Duodenal mucosa (tissue), 2 donors: ENCODE measurements at regions not wholly inside any gene's neighbourhood (a gene's known extent, or its start where the extent isn't known, plus 50 kb on each side); places are given as distances from the start of the nearest gene placed in this dataset.
"Not testable (repeated sequence)": the region's sequence is repeated elsewhere in the genome, so short reads cannot be mapped to it uniquely, and the experiment has no call there.

Experiments
- H3K27ac ChIP-seq: one replicate; pipeline ENCODE4 v1.7.0; 2013; ENCODE audit warnings: low read depth, low read length
- H3K27me3 ChIP-seq, 2 donors: one replicate each; pipeline ENCODE4 v1.7.0; 2013; ENCODE audit warnings: low read length in 2 of 2, control low read depth in 1 of 2; ENCODE audit not compliant: insufficient read depth in 2 of 2, control insufficient read depth in 1 of 2
- H3K36me3 ChIP-seq, 2 donors: one replicate each; pipeline ENCODE4 v1.7.0; 2013; ENCODE audit warnings: low read length in 2 of 2, control low read depth in 1 of 2; ENCODE audit not compliant: insufficient read depth in 2 of 2, control insufficient read depth in 1 of 2
- H3K4me1 ChIP-seq, 2 donors: one replicate each; pipeline ENCODE4 v1.7.0; 2013; ENCODE audit warnings: low read length in 2 of 2, control low read depth in 1 of 2; ENCODE audit not compliant: insufficient read depth in 2 of 2, control insufficient read depth in 1 of 2
- H3K4me3 ChIP-seq, 2 donors: one replicate each; pipeline ENCODE4 v1.7.0; 2013; ENCODE audit warnings: low read length in 2 of 2, low read depth in 1 of 2
- H3K9ac ChIP-seq, 2 donors: one replicate each; pipeline ENCODE4 v1.7.0; 2013; ENCODE audit warnings: low read length in 2 of 2, low read depth in 1 of 2
- H3K9me3 ChIP-seq, 2 donors: one replicate each; pipeline ENCODE4 v1.7.0; 2013; ENCODE audit warnings: low read length in 2 of 2, control low read depth in 1 of 2; ENCODE audit not compliant: control insufficient read depth in 1 of 2

- H3K36me3 ChIP-seq, result no peaks in the 10 kb centered on the region
- no peaks in the 10 kb centered on the region for H3K27me3 ChIP-seq
- H3K4me1 ChIP-seq, result no peaks in the 10 kb centered on the region
- H3K9me3 ChIP-seq, result peaks cover 7 to 9% of the 10 kb centered on the region in 2 donors
- no peak overlapping the region for H3K27ac ChIP-seq
- H3K9ac ChIP-seq, result no peak overlapping the region
- H3K4me3 ChIP-seq, result no peak overlapping the region
Observed at GRCh38 chr14:40983604-40984003, 623.1 kb upstream of the LRFN5 start.

- Histone ChIP-seq H3K9me3 (peaks cover 0 to 5% of the 10 kb centered on the region in 2 donors), H3K27me3 (no peaks in the 10 kb centered on the region), H3K4me1 (no peaks in the 10 kb centered on the region), H3K36me3 (no peaks in the 10 kb centered on the region), H3K27ac (no peak overlapping the region), H3K4me3 (no peak overlapping the region), H3K9ac (no peak overlapping the region)
Observed at GRCh38 chr14:40981247-40981646, 625.4 kb upstream of the LRFN5 start.

- H3K4me1 ChIP-seq, H3K9ac ChIP-seq: not testable (repeated sequence)
Observed at GRCh38 chr14:40960257-40960656, 646.4 kb upstream of the LRFN5 start.

GRCh38 chr14:40955131-40955505 is 651.6 kb upstream of the LRFN5 start:
- no peak overlapping the region for H3K9ac ChIP-seq
- peaks cover 5 to 6% of the 10 kb centered on the region in 2 donors for H3K9me3 ChIP-seq
- H3K4me1 ChIP-seq, result no peaks in the 10 kb centered on the region
- no peak overlapping the region for H3K27ac ChIP-seq
- no peaks in the 10 kb centered on the region for H3K27me3 ChIP-seq
- no peaks in the 10 kb centered on the region for H3K36me3 ChIP-seq
- no peak overlapping the region for H3K4me3 ChIP-seq

More at GRCh38 chr14:40960257-40960656, 646.4 kb upstream of the LRFN5 start:
- not testable (repeated sequence) for H3K27me3 ChIP-seq, H3K36me3 ChIP-seq, H3K27ac ChIP-seq, H3K4me3 ChIP-seq, H3K9me3 ChIP-seq

- H3K9me3 ChIP-seq, H3K27me3 ChIP-seq, H3K9ac ChIP-seq, H3K36me3 ChIP-seq, H3K27ac ChIP-seq, H3K4me3 ChIP-seq, H3K4me1 ChIP-seq: not testable (repeated sequence)
Observed at GRCh38 chr14:40954448-40955130, 652.1 kb upstream of the LRFN5 start.

- H3K4me3 ChIP-seq, result no peak overlapping the region
- no peaks in the 10 kb centered on the region for H3K27me3 ChIP-seq
- no peak overlapping the region for H3K9ac ChIP-seq
- no peaks in the 10 kb centered on the region for H3K4me1 ChIP-seq
- no peak overlapping the region for H3K27ac ChIP-seq
- H3K36me3 ChIP-seq, result no peaks in the 10 kb centered on the region
- H3K9me3 ChIP-seq, result no peaks in the 10 kb centered on the region
Observed at GRCh38 chr14:40944521-40944920, 662.2 kb upstream of the LRFN5 start.

- H3K27ac ChIP-seq, result no peak overlapping the region
- H3K4me1 ChIP-seq, result no peaks in the 10 kb centered on the region
- no peak overlapping the region for H3K4me3 ChIP-seq
- no peak overlapping the region for H3K9ac ChIP-seq
- no peaks in the 10 kb centered on the region for H3K9me3 ChIP-seq
- H3K36me3 ChIP-seq, result no peaks in the 10 kb centered on the region
- H3K27me3 ChIP-seq, result no peaks in the 10 kb centered on the region
Observed at GRCh38 chr14:40936861-40937260, 669.8 kb upstream of the LRFN5 start.

- H3K9me3 ChIP-seq, result peaks cover 0 to 8% of the 10 kb centered on the region in 2 donors
Observed at GRCh38 chr14:40920380-40920779, 686.3 kb upstream of the LRFN5 start.

GRCh38 chr14:40911141-40911540 is 695.5 kb upstream of the LRFN5 start:
- H3K27me3 ChIP-seq, result no peaks in the 10 kb centered on the region
- no peak overlapping the region for H3K4me3 ChIP-seq
- H3K36me3 ChIP-seq, result no peaks in the 10 kb centered on the region
- H3K4me1 ChIP-seq, result no peaks in the 10 kb centered on the region
- peaks cover 0 to 4% of the 10 kb centered on the region in 2 donors for H3K9me3 ChIP-seq
- no peak overlapping the region for H3K27ac ChIP-seq
- H3K9ac ChIP-seq, result no peak overlapping the region

More at GRCh38 chr14:40920380-40920779, 686.3 kb upstream of the LRFN5 start:
- no peaks in the 10 kb centered on the region for H3K36me3 ChIP-seq
- no peaks in the 10 kb centered on the region for H3K27me3 ChIP-seq
- H3K27ac ChIP-seq, result no peak overlapping the region
- H3K4me3 ChIP-seq, result no peak overlapping the region
- H3K9ac ChIP-seq, result no peak overlapping the region
- no peaks in the 10 kb centered on the region for H3K4me1 ChIP-seq

GRCh38 chr14:40909906-40910305 is 696.8 kb upstream of the LRFN5 start:
- H3K4me1 ChIP-seq, result no peaks in the 10 kb centered on the region
- H3K27ac ChIP-seq, result no peak overlapping the region
- no peak overlapping the region for H3K9ac ChIP-seq
- peaks cover 3 to 4% of the 10 kb centered on the region in 2 donors for H3K9me3 ChIP-seq
- no peak overlapping the region for H3K4me3 ChIP-seq
- no peaks in the 10 kb centered on the region for H3K36me3 ChIP-seq
- no peaks in the 10 kb centered on the region for H3K27me3 ChIP-seq
